ENCODE measurements at regions not wholly inside any gene's neighbourhood (a gene's known extent, or its start where the extent isn't known, plus 50 kb on each side); places are given as distances from the start of the nearest gene placed in this dataset.
"Not testable (repeated sequence)": the region's sequence is repeated elsewhere in the genome, so short reads cannot be mapped to it uniquely, and the experiment has no call there.

GRCh38 chr9:40911647-40912046, 216.8 kb downstream of the FOXD4L6 start:
- Histone ChIP-seq H3K9ac (ENCODE audit: low read length) (no peak overlapping the region), H3K27me3 (ENCODE audit: low read depth, low read length) (no peaks in the 10 kb centered on the region), H3K79me2 (ENCODE audit: low read length) (no peaks in the 10 kb centered on the region), H2AFZ (ENCODE audit: low read depth, low read length) (no peak overlapping the region), H3K27ac (ENCODE audit: low read length) (no peak overlapping the region), H3K4me1 (ENCODE audit: low read length) (no peaks in the 10 kb centered on the region), H4K20me1 (ENCODE audit: insufficient read depth, low read length) (no peaks in the 10 kb centered on the region), H3K4me3 (ENCODE audit: low read length) (no peak overlapping the region), H3K9me3 (ENCODE audit: insufficient read depth, low read length) (0 out of 2 replicates have a peak, but pooled peaks cover 9% of the 10 kb centered on the region), H3K4me2 (ENCODE audit: low read length) (no peak overlapping the region), H3K36me3 (replicated peaks; ENCODE audit: low read depth, low read length) (no peaks in the 10 kb centered on the region)
- no peak for TF ChIP-seq CTCF (IDR thresholded peaks at IDR 0.05; ENCODE audit: low read depth, low read length)
- TF ChIP-seq EZH2phosphoT487 (IDR thresholded peaks at IDR 0.05; ENCODE audit: low read depth) = no peak

GRCh38 chr9:40910995-40911394, 217.5 kb downstream of the FOXD4L6 start:
- not testable (repeated sequence) for H3K79me2 ChIP-seq (ENCODE audit: low read length); H4K20me1 ChIP-seq (ENCODE audit: insufficient read depth, low read length); H3K27ac ChIP-seq (ENCODE audit: low read length); H3K36me3 ChIP-seq (replicated peaks; ENCODE audit: low read depth, low read length); H3K4me2 ChIP-seq (ENCODE audit: low read length); H3K9ac ChIP-seq (ENCODE audit: low read length); H2AFZ ChIP-seq (ENCODE audit: low read depth, low read length); H3K4me3 ChIP-seq (ENCODE audit: low read length); H3K4me1 ChIP-seq (ENCODE audit: low read length); H3K27me3 ChIP-seq (ENCODE audit: low read depth, low read length); H3K9me3 ChIP-seq (ENCODE audit: insufficient read depth, low read length)

GRCh38 chr9:40909821-40910220, 218.7 kb downstream of the FOXD4L6 start:
- 0 out of 2 replicates have a peak, but pooled peaks cover 9% of the 10 kb centered on the region for H3K9me3 ChIP-seq (ENCODE audit: insufficient read depth, low read length)
- TF ChIP-seq EZH2phosphoT487 (IDR thresholded peaks at IDR 0.05; ENCODE audit: low read depth) = no peak
- no peak for TF ChIP-seq CTCF (IDR thresholded peaks at IDR 0.05; ENCODE audit: low read depth, low read length)
- no peaks in the 10 kb centered on the region for H3K36me3 ChIP-seq (replicated peaks; ENCODE audit: low read depth, low read length)
- H3K79me2 ChIP-seq (ENCODE audit: low read length) = no peaks in the 10 kb centered on the region
- H3K4me1 ChIP-seq (ENCODE audit: low read length) = no peaks in the 10 kb centered on the region
- no peak overlapping the region for H3K9ac ChIP-seq (ENCODE audit: low read length)
- no peak overlapping the region for H3K4me3 ChIP-seq (ENCODE audit: low read length)
- H3K27me3 ChIP-seq (ENCODE audit: low read depth, low read length) = no peaks in the 10 kb centered on the region
- no peak overlapping the region for H3K4me2 ChIP-seq (ENCODE audit: low read length)
- H2AFZ ChIP-seq (ENCODE audit: low read depth, low read length) = no peak overlapping the region
- no peak overlapping the region for H3K27ac ChIP-seq (ENCODE audit: low read length)
- no peaks in the 10 kb centered on the region for H4K20me1 ChIP-seq (ENCODE audit: insufficient read depth, low read length)

- not testable (repeated sequence) for H3K9me3 ChIP-seq (ENCODE audit: insufficient read depth, low read length); H2AFZ ChIP-seq (ENCODE audit: low read depth, low read length); H3K4me1 ChIP-seq (ENCODE audit: low read length); H3K4me2 ChIP-seq (ENCODE audit: low read length); H4K20me1 ChIP-seq (ENCODE audit: insufficient read depth, low read length); H3K4me3 ChIP-seq (ENCODE audit: low read length); H3K36me3 ChIP-seq (replicated peaks; ENCODE audit: low read depth, low read length); H3K27me3 ChIP-seq (ENCODE audit: low read depth, low read length); H3K27ac ChIP-seq (ENCODE audit: low read length); H3K9ac ChIP-seq (ENCODE audit: low read length); H3K79me2 ChIP-seq (ENCODE audit: low read length)
Observed at GRCh38 chr9:40909111-40909510, 219.4 kb downstream of the FOXD4L6 start.

GRCh38 chr9:40907657-40908624, 220.5 kb downstream of the FOXD4L6 start:
- H3K79me2 ChIP-seq (ENCODE audit: low read length) = no peaks in the 10 kb centered on the region
- H3K4me1 ChIP-seq (ENCODE audit: low read length) = no peaks in the 10 kb centered on the region
- H3K4me3 ChIP-seq (ENCODE audit: low read length) = no peak overlapping the region
- H3K9me3 ChIP-seq (ENCODE audit: insufficient read depth, low read length) = 0 out of 2 replicates have a peak, but pooled peaks cover 9% of the 10 kb centered on the region
- TF ChIP-seq EZH2phosphoT487 (IDR thresholded peaks at IDR 0.05; ENCODE audit: low read depth) = no peak
- TF ChIP-seq CTCF (IDR thresholded peaks at IDR 0.05; ENCODE audit: low read depth, low read length) = no peak
- no peak overlapping the region for H2AFZ ChIP-seq (ENCODE audit: low read depth, low read length)
- H4K20me1 ChIP-seq (ENCODE audit: insufficient read depth, low read length) = no peaks in the 10 kb centered on the region
- H3K36me3 ChIP-seq (replicated peaks; ENCODE audit: low read depth, low read length) = no peaks in the 10 kb centered on the region
- no peak overlapping the region for H3K4me2 ChIP-seq (ENCODE audit: low read length)
- H3K9ac ChIP-seq (ENCODE audit: low read length) = no peak overlapping the region
- H3K27ac ChIP-seq (ENCODE audit: low read length) = no peak overlapping the region
- H3K27me3 ChIP-seq (ENCODE audit: low read depth, low read length) = no peaks in the 10 kb centered on the region

- H3K9ac ChIP-seq (ENCODE audit: low read length); H4K20me1 ChIP-seq (ENCODE audit: insufficient read depth, low read length); H3K4me1 ChIP-seq (ENCODE audit: low read length); H3K36me3 ChIP-seq (replicated peaks; ENCODE audit: low read depth, low read length); H3K9me3 ChIP-seq (ENCODE audit: insufficient read depth, low read length); H3K27me3 ChIP-seq (ENCODE audit: low read depth, low read length); H3K4me3 ChIP-seq (ENCODE audit: low read length); H2AFZ ChIP-seq (ENCODE audit: low read depth, low read length); H3K4me2 ChIP-seq (ENCODE audit: low read length); H3K79me2 ChIP-seq (ENCODE audit: low read length); H3K27ac ChIP-seq (ENCODE audit: low read length): not testable (repeated sequence)
Observed at GRCh38 chr9:40906879-40907278, 221.6 kb downstream of the FOXD4L6 start.

GRCh38 chr9:40892315-40892714, 236.2 kb downstream of the FOXD4L6 start:
- not testable (repeated sequence) for H3K4me2 ChIP-seq (ENCODE audit: low read length); H3K9me3 ChIP-seq (ENCODE audit: insufficient read depth, low read length); H2AFZ ChIP-seq (ENCODE audit: low read depth, low read length)

More at GRCh38 chr9:40892315-40892714, 236.2 kb downstream of the FOXD4L6 start:
- H3K79me2 ChIP-seq (ENCODE audit: low read length); H3K36me3 ChIP-seq (replicated peaks; ENCODE audit: low read depth, low read length); H3K27me3 ChIP-seq (ENCODE audit: low read depth, low read length); H3K4me3 ChIP-seq (ENCODE audit: low read length); H4K20me1 ChIP-seq (ENCODE audit: insufficient read depth, low read length); H3K27ac ChIP-seq (ENCODE audit: low read length); H3K4me1 ChIP-seq (ENCODE audit: low read length); H3K9ac ChIP-seq (ENCODE audit: low read length): not testable (repeated sequence)
